HG03432 (cell line): ENCODE measurements at regions not wholly inside any gene's neighbourhood (a gene's known extent, or its start where the extent isn't known, plus 50 kb on each side); places are given as distances from the start of the nearest gene placed in this dataset.

ENCODE experiments used
- ATAC-seq: cut with Tn5 transposase; IDR thresholded peaks from one replicate; pipeline ENCODE4 v1.9.1; 2021; ENCODE audit warnings: mild to moderate bottlenecking, moderate library complexity; ENCODE audit not compliant: unreplicated experiment

DNA sequence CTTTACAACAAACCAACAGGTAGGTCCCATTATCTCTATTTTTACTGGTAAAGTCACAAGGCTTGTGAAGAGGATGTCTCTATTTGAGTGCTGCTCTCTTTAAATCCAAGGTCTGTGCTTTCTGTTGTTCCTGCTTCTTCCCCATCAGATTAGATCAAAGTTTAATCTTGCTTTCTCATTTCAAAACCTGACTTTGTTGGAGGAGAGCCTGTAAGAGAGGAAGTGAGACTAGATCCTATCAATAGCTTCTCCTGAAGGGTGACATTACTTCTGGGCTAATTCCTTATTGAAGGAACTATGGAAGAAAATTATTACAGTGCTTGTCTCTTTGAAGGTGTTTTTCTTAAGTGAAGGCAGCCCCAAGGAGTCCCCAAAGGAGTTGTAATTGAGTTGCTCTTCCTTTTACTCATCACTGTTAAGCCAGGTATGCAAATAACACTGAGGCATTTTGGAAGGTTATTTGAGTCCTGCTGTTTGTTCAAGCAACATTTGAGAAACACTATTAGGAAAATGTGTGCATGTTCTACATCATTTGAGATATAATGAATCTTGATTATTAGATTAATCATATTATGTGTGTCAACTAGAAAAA, 146.2 kb upstream of the MBL2 start:
- ATAC-seq: peak; percentile 65

DNA sequence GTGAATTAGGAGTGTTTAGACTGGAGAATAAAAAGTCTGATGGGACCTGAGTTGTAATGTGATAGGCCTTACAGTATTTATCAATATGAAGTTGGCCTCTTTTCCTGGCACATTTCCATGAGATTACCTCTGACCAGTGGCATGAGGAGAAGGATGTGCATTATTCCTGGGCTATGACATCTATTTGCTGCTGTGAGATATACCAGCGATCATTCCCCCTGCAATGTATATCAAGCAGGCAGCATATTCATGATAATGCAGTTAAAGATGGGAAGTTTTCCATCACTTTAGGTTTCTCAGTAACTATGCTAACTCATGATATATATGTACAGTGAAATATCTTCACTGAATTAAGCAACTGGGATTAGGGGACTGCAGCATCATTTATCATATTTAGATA, 142.8 kb upstream of the MBL2 start:
- ATAC-seq: no peak

DNA sequence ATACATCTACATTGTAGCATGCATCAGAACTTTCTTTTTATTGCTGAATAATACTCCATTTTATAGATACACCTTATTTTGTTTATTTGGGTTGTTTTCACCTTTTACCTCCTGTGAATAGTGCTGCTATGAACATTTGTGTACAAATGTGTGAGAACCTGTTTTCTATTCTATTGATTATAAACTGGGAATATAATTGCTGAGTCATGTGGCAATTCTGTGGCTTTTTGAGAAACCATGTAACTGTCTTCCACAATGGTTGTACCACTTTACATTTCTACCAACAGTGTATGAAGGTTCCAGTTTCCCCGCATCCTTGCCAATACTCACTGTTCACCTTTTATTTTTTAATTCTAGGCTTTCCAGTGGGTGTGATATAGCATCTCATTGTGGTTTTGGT, 138.6 kb upstream of the MBL2 start:
- no peak for ATAC-seq

DNA sequence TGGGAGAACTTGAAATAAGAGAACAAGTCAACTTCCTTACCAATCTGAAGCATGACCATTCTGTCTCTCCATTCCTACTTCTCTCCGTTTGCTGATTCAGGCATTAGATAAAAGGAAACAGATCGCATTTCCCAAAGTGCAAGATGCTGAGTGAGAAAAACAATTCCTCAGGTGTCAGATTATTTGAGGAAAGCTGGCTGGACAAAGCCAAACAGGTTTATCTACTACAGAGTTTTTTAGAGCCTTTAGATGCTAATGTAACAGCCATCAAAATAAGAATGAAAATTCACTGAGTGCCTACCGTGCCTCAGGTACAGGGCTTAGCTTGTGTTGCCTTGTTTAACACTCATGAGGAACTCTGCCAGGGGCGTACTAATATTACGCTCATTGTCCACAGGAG, 135.9 kb upstream of the MBL2 start:
- ATAC-seq: no peak

DNA sequence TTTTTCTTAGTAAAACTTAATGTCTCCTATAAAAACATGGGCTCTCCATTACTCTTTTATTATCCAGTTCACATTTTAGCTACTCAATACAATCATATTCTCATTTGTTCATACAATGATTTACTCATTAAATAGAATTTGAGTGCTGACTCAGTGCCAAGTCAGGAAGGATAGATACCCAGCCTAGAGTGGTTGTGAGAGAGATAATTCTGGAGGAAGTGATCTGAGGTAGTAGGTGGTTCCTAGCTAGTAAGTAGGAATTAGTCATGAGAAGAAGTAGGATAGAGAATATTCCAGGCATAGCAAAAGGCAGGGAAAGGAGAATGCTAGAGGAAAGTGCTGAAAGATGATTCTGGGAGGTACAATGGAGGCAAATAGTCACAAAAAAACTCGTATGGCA, 133.5 kb upstream of the MBL2 start:
- no peak for ATAC-seq

DNA sequence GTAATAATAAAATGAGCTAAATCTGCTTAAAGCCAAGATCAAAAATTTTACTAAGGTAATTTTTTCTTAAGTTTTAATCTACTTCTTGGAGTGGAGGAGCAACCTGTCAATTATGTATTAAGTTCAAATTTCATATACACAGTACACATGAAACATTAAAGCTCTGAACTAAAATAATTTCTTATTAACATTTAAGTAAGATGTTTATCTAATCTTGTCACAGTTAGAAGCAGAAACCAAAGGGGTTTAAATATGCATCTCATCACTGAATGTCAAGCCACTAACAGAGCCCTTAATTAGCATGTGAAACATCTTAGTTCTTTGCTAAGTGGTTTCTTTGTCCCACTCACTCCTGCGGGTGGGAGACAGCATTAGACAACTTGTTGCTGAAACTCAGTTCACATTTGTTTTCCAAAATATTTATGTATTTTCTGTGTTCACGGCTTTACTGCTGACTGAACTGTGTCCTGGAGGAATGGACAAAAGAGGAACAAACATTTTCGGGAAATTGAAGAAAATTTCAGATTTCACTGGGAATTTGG, 130.9 kb upstream of the MBL2 start:
- no peak for ATAC-seq

DNA sequence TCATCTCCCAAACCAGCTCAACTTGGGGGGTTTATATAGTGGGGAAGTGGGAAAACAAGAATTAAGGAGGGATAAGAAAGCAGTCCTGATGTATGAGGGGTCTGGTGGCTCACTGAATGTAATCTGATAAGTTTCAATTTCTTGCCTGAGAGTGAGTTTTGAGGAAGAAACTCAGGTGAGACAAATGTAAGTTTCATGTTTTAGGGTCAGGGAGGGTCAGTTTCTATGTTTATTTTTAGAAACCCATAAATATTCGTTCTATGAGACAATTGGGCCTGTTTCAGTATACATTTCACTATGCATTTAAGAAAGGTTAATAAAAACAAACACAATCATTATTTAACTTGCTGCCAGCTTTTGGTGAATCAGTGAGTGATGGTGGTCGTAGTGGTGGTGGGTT, 128.0 kb upstream of the MBL2 start:
- peak; percentile 84 for ATAC-seq

DNA sequence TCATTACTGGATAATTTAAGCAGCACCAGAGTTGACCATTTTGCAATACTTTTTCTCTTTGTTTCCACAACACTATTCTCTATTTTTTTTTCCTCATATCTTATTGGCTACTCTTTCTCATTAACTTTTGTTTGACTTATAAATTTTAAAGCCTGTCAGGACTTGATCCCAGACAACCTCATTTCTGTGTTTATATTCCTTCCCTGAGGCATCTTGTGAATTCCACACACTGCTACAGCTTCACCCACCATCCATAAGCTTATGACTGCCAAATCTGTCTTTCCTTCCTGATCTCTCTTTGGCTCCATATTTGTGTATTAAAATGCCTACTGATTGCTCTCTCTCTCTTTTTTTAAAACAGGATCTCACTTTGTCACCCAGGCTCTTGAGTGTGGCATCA, 124.6 kb upstream of the MBL2 start:
- no peak for ATAC-seq

DNA sequence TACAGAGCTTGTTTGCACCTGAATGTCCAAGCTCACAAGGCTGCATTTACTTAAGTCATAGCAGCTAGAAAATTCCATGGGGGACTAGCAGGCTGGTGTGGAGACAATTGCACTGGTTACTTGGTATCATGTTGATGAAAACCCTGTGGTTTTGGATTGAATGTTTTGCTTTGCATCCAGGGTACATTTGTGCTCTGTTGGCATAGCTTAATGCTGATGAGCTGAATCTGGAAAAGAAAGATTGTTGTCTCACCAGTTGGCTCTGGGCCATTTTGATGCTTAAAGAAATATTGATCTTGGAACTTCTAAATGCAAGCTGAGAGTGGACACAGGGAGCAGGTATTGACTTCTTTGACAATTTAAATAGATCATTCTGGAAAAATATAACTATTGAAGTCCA, 122.5 kb upstream of the MBL2 start:
- ATAC-seq: no peak

DNA sequence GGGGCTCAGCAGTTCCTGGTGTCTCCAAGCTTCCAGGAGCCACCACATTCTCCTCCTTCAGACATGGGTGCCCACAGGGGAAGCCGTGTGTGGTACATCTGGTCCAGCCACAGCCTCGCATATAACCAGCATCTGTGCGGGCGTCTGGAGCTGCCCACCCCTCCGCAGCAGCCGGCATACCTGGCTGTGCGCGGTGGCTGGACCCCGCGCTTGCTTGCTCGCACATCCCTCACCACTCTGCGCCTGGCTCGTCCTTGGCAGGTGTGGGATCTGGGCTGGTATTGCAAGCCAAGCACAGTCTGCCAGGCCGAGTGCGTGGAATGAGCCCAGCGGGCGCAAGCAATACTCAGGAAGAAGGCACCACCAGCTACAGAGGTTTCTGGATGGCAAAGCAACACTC, 117.7 kb upstream of the MBL2 start:
- ATAC-seq: no peak

DNA sequence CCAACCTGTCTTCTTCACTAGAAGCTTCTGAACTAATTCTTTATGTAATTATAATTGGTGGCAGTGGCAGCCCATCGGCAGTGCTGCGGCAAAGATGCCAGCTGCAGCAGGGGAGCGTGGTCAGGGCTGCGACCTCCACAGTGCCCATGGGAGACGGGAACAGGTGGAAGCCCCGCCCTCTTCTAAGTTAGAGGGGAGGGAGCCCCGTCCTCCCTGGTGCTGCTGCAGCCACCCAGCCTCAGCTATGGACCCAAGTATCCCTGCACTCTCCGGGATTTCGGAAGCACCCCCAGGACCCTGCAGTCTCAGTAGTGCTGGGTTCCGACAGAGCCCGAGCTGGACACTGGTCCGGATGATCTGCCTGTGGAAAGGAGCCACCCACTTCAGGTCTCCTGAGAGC, 117.0 kb upstream of the MBL2 start:
- no peak for ATAC-seq

DNA sequence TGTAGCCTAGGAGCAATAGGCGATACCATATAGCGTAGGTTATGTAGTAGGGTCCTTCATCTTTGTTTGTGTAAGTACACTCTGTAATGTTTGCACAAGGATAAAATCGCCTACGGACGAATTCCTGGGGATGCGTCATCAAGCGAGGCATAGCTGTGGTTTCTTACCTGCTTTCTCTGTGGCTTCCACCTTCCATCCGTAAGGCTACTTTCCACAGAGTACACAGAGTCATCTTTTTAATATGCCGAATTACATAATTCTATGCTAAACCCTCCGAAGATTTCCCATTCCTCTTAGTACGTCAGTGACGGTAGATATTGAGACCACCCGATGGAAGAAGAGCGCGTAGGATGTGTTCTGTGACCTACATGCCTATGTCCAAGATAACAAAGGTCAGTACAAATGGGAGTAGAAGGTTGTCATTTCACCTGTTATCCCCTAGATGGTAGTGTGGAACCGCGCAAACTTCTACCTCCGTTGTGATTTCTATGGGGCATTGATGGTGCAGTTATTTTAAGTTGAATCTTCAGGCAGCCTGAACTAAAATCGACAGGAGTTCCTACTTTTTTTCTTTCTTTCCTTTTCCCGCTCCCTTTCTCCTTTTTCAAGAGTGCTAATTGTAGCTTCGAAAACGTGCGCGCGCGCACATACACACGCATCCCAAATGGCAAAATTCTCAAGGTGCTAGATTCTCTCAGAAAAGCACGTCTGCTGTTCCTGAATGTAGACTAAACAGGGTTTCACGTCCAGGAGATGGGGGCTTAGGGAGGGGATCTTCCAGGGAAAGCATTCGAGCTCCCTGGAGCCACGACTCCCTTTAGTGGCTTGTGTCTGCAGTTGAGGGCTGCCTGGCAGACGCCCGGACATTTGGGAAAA, 111.7 kb upstream of the MBL2 start:
- peak; percentile 96 for ATAC-seq

DNA sequence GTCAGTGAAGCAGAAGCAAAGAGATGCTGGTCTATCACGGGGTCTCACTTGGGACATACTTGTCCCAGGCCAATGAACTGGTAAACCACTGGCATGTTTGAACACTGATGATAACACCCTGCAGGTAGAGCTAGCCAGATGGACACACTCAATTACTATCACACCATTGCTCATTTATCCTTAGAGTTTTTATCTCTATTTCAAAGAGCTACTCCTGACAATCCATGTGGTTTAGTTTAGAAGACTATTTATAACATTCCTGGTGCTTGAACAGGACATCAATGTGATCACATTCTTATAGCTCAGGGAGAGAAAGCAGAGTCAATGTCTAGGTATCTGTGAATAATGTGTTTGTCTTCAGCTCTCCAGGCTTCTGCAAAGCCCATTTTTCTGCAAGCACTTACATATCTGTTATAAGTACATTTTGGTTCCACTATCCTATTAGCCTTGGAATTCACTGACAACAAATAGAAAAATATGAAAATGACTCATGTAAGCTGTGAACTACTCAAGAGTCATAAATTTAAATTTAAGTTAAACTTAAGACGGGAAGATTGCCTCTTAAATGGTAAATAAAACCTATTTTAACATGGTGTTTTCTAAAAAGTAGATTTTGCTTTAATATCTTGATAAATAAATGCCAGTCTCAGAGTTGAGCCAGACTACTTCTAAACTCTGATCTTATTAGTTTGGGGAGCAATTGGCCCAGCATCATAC, 106.7 kb upstream of the MBL2 start:
- no peak for ATAC-seq

DNA sequence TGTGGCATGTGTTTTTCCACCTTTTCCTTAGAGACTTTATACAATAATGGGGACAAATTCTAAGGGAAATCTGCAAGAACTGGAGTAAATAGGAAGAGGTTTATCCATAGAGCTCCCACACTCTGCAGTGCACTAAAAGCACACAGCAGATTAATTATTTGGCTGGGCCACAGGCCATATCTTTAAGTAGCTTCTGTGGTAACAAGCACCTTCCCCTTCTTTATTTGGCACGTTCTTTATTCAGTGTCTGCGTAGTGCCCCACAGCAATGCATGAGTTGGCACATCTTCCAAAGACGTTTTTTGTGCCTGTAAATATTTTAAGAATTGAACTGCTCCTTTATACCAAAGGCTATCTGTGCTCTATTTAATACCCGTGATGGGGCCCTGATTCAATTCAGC, 104.9 kb upstream of the MBL2 start:
- no peak for ATAC-seq

DNA sequence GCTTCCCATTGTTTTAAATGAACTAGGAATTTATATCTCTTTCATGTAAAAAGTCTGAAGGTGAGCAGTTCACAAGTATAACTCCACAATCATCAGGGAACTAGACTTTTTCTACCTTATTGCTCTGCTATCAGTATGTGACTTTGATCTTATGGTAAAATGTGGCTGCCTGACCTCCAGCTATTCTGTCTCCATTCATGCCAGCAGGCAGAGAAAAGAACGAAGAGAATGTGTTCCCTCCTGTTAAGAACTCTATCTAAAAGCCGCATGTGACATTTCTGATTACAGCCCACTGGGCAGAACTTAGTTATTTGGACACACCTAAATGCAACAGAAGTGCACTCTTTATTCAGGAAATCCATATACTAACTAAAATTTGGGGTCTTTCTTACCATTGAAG, 102.8 kb upstream of the MBL2 start:
- no peak for ATAC-seq

DNA sequence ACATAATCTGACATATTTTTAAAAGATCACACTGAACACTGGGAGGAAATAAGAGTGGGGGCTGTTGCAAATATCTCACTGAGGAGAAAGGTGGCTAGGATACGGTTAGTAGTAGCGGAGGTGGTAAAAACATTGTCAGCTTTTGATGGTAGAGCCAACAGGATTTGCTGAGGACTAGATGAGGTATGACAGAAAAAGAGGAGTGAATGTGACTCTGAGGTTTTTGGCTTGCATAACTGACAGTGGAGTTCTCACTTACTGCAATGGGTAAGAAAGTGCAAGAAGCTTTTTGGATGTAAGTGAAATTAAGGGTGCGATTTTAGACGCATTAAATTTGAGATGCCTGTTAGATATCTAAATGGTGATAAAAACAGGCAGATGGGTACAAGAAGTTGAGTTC, 102.0 kb upstream of the MBL2 start:
- ATAC-seq: no peak

DNA sequence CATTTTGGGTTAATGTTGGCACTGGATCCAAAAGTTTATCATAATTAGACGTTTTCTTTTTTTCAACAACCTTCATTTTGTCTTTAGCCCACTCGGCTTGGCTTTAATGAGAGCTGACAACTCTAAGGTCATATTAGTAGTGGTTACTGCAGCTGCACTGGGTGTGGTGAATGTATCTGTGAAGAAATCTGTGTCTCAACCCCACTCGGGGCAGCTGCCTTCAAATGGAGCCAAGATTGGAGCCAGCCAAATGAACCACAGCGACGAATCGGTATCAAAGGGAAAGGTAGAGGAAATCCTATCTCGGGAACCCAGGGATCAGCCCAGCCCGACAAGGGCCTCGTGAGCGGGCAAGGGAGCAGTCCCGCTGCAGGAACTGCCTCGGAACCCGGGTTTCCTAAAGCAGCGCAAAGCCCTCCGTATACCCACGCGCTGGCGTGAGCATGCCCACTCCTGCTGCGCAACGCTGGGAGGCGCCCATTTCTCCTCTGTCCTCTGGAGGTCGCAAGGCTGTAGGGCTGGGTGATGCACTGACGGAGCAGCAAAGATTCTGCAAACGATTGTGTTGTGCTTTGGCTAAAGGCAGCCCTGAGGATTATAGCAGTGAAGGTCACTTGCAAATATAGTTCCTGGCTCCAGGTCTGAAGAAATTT, 98.7 kb upstream of the MBL2 start:
- no peak for ATAC-seq

DNA sequence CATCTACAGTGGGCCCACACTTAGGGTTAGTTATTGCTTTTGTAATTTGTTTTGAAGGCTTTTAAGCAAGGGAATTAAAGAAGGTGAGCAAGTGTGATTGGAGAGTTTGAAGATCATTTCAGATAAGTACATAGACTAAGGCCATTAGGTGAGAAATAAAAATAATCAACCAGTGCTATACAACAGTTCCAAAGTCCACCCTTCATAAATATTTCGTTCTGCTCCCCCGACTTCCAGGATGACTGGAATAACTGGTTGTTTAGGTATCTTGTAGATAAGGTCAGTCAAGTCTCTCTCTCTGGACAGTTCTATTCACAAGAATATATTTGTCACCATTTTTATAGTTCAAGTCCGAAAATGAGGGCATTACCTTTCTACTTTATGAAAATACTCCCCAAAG, 98.0 kb upstream of the MBL2 start:
- ATAC-seq: no peak

DNA sequence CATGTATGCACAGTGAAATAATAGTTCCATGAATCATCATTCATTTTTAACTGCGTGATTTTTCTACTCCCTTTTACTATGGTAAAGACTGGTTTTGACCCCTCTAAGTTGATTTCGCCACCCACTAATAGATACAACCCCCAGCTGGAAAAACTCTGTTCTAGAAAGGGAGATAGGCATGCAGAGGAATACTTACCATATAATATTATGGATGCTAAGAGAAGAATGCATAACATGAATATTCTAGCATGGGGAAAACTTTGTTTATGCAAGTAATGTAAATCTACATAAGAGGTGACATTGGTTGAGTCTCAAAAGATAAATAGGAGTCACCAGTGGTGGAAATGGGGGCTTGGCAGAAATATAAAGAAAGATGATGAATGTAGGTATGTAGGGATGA, 97.3 kb upstream of the MBL2 start:
- no peak for ATAC-seq

DNA sequence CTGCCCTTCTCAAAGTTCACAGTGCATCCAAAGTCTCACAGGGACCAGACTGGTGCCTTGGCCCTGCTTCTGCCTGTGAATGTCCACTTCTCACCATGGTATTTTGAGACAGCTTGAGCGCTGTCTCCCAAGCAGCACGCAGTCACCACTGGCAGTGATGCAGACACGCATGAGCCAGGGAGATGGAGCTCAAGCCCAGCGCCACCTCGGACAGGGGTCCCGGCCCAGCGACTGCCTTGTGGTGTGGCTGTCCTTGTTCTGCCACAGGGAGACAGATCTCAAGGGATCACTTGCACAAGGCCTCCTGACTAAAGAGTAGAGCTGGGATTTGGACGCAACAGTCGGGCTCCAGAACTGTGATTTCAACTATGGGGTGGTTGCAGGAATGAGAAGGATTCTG, 92.6 kb upstream of the MBL2 start:
- ATAC-seq: no peak
